ENCODE measurements at regions not wholly inside any gene's neighbourhood (a gene's known extent, or its start where the extent isn't known, plus 50 kb on each side); places are given as distances from the start of the nearest gene placed in this dataset.

GRCh38 chr1:213643360-213643759 lies 344.4 kb upstream of the PROX1 start:
- Histone ChIP-seq H3K27ac (ENCODE audit: low read depth, low read length) (no peak overlapping the region), H3K4me3 (ENCODE audit: low read depth, low read length) (no peak overlapping the region), H3K9me3 (ENCODE audit: control insufficient read depth, insufficient read depth, low read length) (no peaks in the 10 kb centered on the region), H3K36me3 (ENCODE audit: control insufficient read depth, insufficient read depth, low read length) (no peaks in the 10 kb centered on the region), H3K9ac (ENCODE audit: low read depth, low read length) (no peak overlapping the region), H3K4me1 (ENCODE audit: control insufficient read depth, insufficient read depth, low read length) (no peaks in the 10 kb centered on the region), H3K27me3 (ENCODE audit: control insufficient read depth, insufficient read depth, low read length) (no peaks in the 10 kb centered on the region)

GRCh38 chr1:213647864-213648650 lies 339.7 kb upstream of the PROX1 start:
- Histone ChIP-seq H3K9me3 (ENCODE audit: control insufficient read depth, insufficient read depth, low read length) (no peaks in the 10 kb centered on the region), H3K4me3 (ENCODE audit: low read depth, low read length) (no peak overlapping the region), H3K27me3 (ENCODE audit: control insufficient read depth, insufficient read depth, low read length) (no peaks in the 10 kb centered on the region), H3K36me3 (ENCODE audit: control insufficient read depth, insufficient read depth, low read length) (no peaks in the 10 kb centered on the region), H3K4me1 (ENCODE audit: control insufficient read depth, insufficient read depth, low read length) (no peaks in the 10 kb centered on the region; the same call in 1 of the 2 replicates), H3K27ac (ENCODE audit: low read depth, low read length) (no peak overlapping the region), H3K9ac (ENCODE audit: low read depth, low read length) (no peak overlapping the region)

- Histone ChIP-seq H3K9ac (ENCODE audit: low read depth, low read length) (no peak overlapping the region), H3K4me3 (ENCODE audit: low read depth, low read length) (no peak overlapping the region), H3K9me3 (ENCODE audit: control insufficient read depth, insufficient read depth, low read length) (no peaks in the 10 kb centered on the region), H3K27ac (ENCODE audit: low read depth, low read length) (no peak overlapping the region), H3K4me1 (ENCODE audit: control insufficient read depth, insufficient read depth, low read length) (no peaks in the 10 kb centered on the region; the same call in 1 of the 2 replicates), H3K27me3 (ENCODE audit: control insufficient read depth, insufficient read depth, low read length) (no peaks in the 10 kb centered on the region), H3K36me3 (ENCODE audit: control insufficient read depth, insufficient read depth, low read length) (no peaks in the 10 kb centered on the region)
Measured at GRCh38 chr1:213649373-213649772, 338.4 kb upstream of the PROX1 start.

GRCh38 chr1:213650603-213651002 lies 337.2 kb upstream of the PROX1 start:
- Histone ChIP-seq H3K36me3 (ENCODE audit: control insufficient read depth, insufficient read depth, low read length) (no peaks in the 10 kb centered on the region), H3K9me3 (ENCODE audit: control insufficient read depth, insufficient read depth, low read length) (no peaks in the 10 kb centered on the region), H3K4me1 (ENCODE audit: control insufficient read depth, insufficient read depth, low read length) (no peaks in the 10 kb centered on the region; the same call in 1 of the 2 replicates), H3K27me3 (ENCODE audit: control insufficient read depth, insufficient read depth, low read length) (no peaks in the 10 kb centered on the region), H3K9ac (ENCODE audit: low read depth, low read length) (no peak overlapping the region), H3K27ac (ENCODE audit: low read depth, low read length) (no peak overlapping the region), H3K4me3 (ENCODE audit: low read depth, low read length) (no peak overlapping the region)

- no peak overlapping the region for H3K27ac ChIP-seq (ENCODE audit: low read depth, low read length)
- H3K27me3 ChIP-seq (ENCODE audit: control insufficient read depth, insufficient read depth, low read length): no peaks in the 10 kb centered on the region
- no peak overlapping the region for H3K4me3 ChIP-seq (ENCODE audit: low read depth, low read length)
- no peaks in the 10 kb centered on the region for H3K9me3 ChIP-seq (ENCODE audit: control insufficient read depth, insufficient read depth, low read length)
- H3K4me1 ChIP-seq (ENCODE audit: control insufficient read depth, insufficient read depth, low read length): peaks cover 4% of the 10 kb centered on the region
- no peak overlapping the region for H3K9ac ChIP-seq (ENCODE audit: low read depth, low read length)
- no peaks in the 10 kb centered on the region for H3K36me3 ChIP-seq (ENCODE audit: control insufficient read depth, insufficient read depth, low read length)
Measured at GRCh38 chr1:213651077-213651476, 336.7 kb upstream of the PROX1 start.

GRCh38 chr1:213652109-213652508 lies 335.7 kb upstream of the PROX1 start:
- no peak overlapping the region for H3K27ac ChIP-seq (ENCODE audit: low read depth, low read length)
- H3K4me3 ChIP-seq (ENCODE audit: low read depth, low read length): no peak overlapping the region
- no peaks in the 10 kb centered on the region for H3K27me3 ChIP-seq (ENCODE audit: control insufficient read depth, insufficient read depth, low read length)
- no peak overlapping the region for H3K9ac ChIP-seq (ENCODE audit: low read depth, low read length)
- H3K4me1 ChIP-seq (ENCODE audit: control insufficient read depth, insufficient read depth, low read length): peaks cover 13% of the 10 kb centered on the region
- H3K9me3 ChIP-seq (ENCODE audit: control insufficient read depth, insufficient read depth, low read length): no peaks in the 10 kb centered on the region
- H3K36me3 ChIP-seq (ENCODE audit: control insufficient read depth, insufficient read depth, low read length): no peaks in the 10 kb centered on the region

GRCh38 chr1:213656039-213656438 lies 331.7 kb upstream of the PROX1 start:
- H3K4me3 ChIP-seq (ENCODE audit: low read depth, low read length): no peak overlapping the region
- H3K27ac ChIP-seq (ENCODE audit: low read depth, low read length): no peak overlapping the region
- H3K4me1 ChIP-seq (ENCODE audit: control insufficient read depth, insufficient read depth, low read length): peaks cover 13% of the 10 kb centered on the region; the same call in 1 of the 2 replicates
- H3K9me3 ChIP-seq (ENCODE audit: control insufficient read depth, insufficient read depth, low read length): no peaks in the 10 kb centered on the region
- no peaks in the 10 kb centered on the region for H3K36me3 ChIP-seq (ENCODE audit: control insufficient read depth, insufficient read depth, low read length)
- no peaks in the 10 kb centered on the region for H3K27me3 ChIP-seq (ENCODE audit: control insufficient read depth, insufficient read depth, low read length)
- no peak overlapping the region for H3K9ac ChIP-seq (ENCODE audit: low read depth, low read length)

GRCh38 chr1:213656503-213656902 lies 331.3 kb upstream of the PROX1 start:
- Histone ChIP-seq H3K9ac (ENCODE audit: low read depth, low read length) (no peak overlapping the region), H3K27me3 (ENCODE audit: control insufficient read depth, insufficient read depth, low read length) (no peaks in the 10 kb centered on the region), H3K4me1 (ENCODE audit: control insufficient read depth, insufficient read depth, low read length) (peaks cover 13% of the 10 kb centered on the region; the same call in 1 of the 2 replicates), H3K9me3 (ENCODE audit: control insufficient read depth, insufficient read depth, low read length) (no peaks in the 10 kb centered on the region), H3K4me3 (ENCODE audit: low read depth, low read length) (no peak overlapping the region), H3K36me3 (ENCODE audit: control insufficient read depth, insufficient read depth, low read length) (no peaks in the 10 kb centered on the region), H3K27ac (ENCODE audit: low read depth, low read length) (peak overlapping the region; percentile 20)

GRCh38 chr1:213657013-213657412 lies 330.8 kb upstream of the PROX1 start:
- H3K36me3 ChIP-seq (ENCODE audit: control insufficient read depth, insufficient read depth, low read length): no peaks in the 10 kb centered on the region
- H3K27ac ChIP-seq (ENCODE audit: low read depth, low read length): peak overlapping the region; percentile 20
- H3K9ac ChIP-seq (ENCODE audit: low read depth, low read length): no peak overlapping the region
- no peaks in the 10 kb centered on the region for H3K27me3 ChIP-seq (ENCODE audit: control insufficient read depth, insufficient read depth, low read length)
- no peaks in the 10 kb centered on the region for H3K9me3 ChIP-seq (ENCODE audit: control insufficient read depth, insufficient read depth, low read length)
- H3K4me3 ChIP-seq (ENCODE audit: low read depth, low read length): no peak overlapping the region
- peaks cover 13% of the 10 kb centered on the region; the same call in 1 of the 2 replicates for H3K4me1 ChIP-seq (ENCODE audit: control insufficient read depth, insufficient read depth, low read length)

- H3K27me3 ChIP-seq (ENCODE audit: control insufficient read depth, insufficient read depth, low read length): no peaks in the 10 kb centered on the region
- H3K36me3 ChIP-seq (ENCODE audit: control insufficient read depth, insufficient read depth, low read length): no peaks in the 10 kb centered on the region
- no peaks in the 10 kb centered on the region for H3K9me3 ChIP-seq (ENCODE audit: control insufficient read depth, insufficient read depth, low read length)
- H3K4me3 ChIP-seq (ENCODE audit: low read depth, low read length): no peak overlapping the region
- no peak overlapping the region for H3K9ac ChIP-seq (ENCODE audit: low read depth, low read length)
- H3K4me1 ChIP-seq (ENCODE audit: control insufficient read depth, insufficient read depth, low read length): peaks cover 13% of the 10 kb centered on the region; the same call in 1 of the 2 replicates
- H3K27ac ChIP-seq (ENCODE audit: low read depth, low read length): no peak overlapping the region
Measured at GRCh38 chr1:213657879-213658278, 329.9 kb upstream of the PROX1 start.

- no peaks in the 10 kb centered on the region for H3K9me3 ChIP-seq (ENCODE audit: control insufficient read depth, insufficient read depth, low read length)
- no peaks in the 10 kb centered on the region for H3K36me3 ChIP-seq (ENCODE audit: control insufficient read depth, insufficient read depth, low read length)
- peaks cover 13% of the 10 kb centered on the region; the same call in 1 of the 2 replicates for H3K4me1 ChIP-seq (ENCODE audit: control insufficient read depth, insufficient read depth, low read length)
- no peak overlapping the region for H3K9ac ChIP-seq (ENCODE audit: low read depth, low read length)
- H3K27me3 ChIP-seq (ENCODE audit: control insufficient read depth, insufficient read depth, low read length): no peaks in the 10 kb centered on the region
- H3K27ac ChIP-seq (ENCODE audit: low read depth, low read length): no peak overlapping the region
- no peak overlapping the region for H3K4me3 ChIP-seq (ENCODE audit: low read depth, low read length)
Measured at GRCh38 chr1:213658457-213658856, 329.3 kb upstream of the PROX1 start.
